ENCODE measurements at regions not wholly inside any gene's neighbourhood (a gene's known extent, or its start where the extent isn't known, plus 50 kb on each side); places are given as distances from the start of the nearest gene placed in this dataset.

GRCh38 chr1:68906431-68906830 lies 409.5 kb upstream of the DEPDC1 start:
- Histone ChIP-seq H3K27ac (replicated peaks) (no peak overlapping the region), H3K4me3 (replicated peaks; ENCODE audit: insufficient read depth, low read length) (no peak overlapping the region), H3K27me3 (ENCODE audit: insufficient read depth, poor library complexity, severe bottlenecking) (no peaks in the 10 kb centered on the region)
- no peak for TF ChIP-seq SPI1 (IDR thresholded peaks at IDR 0.05; ENCODE audit: borderline replicate concordance, low read depth)
- TF ChIP-seq REST (IDR thresholded peaks at IDR 0.05; ENCODE audit: insufficient replicate concordance, low read depth): no peak
- no peak for TF ChIP-seq POLR2AphosphoS5 (IDR thresholded peaks at IDR 0.05; ENCODE audit: low read depth)
- TF ChIP-seq CTCF (IDR thresholded peaks at IDR 0.05; ENCODE audit: insufficient read depth, low read length): no peak
- no peak for TF ChIP-seq GABPA (IDR thresholded peaks at IDR 0.05; ENCODE audit: low read depth)
- DNase-seq (ENCODE audit: low read depth in 1 of 2, low spot score in 1 of 2): no peak

GRCh38 chr1:68907491-68907890 lies 410.6 kb upstream of the DEPDC1 start:
- H3K4me3 ChIP-seq (replicated peaks; ENCODE audit: insufficient read depth, low read length): no peak overlapping the region
- TF ChIP-seq REST (IDR thresholded peaks at IDR 0.05; ENCODE audit: insufficient replicate concordance, low read depth) (no peak), SPI1 (IDR thresholded peaks at IDR 0.05; ENCODE audit: borderline replicate concordance, low read depth) (no peak), GABPA (IDR thresholded peaks at IDR 0.05; ENCODE audit: low read depth) (no peak), POLR2AphosphoS5 (IDR thresholded peaks at IDR 0.05; ENCODE audit: low read depth) (no peak), CTCF (IDR thresholded peaks at IDR 0.05; ENCODE audit: insufficient read depth, low read length) (no peak)
- no peak for DNase-seq (ENCODE audit: low read depth in 1 of 2, low spot score in 1 of 2)

DNA sequence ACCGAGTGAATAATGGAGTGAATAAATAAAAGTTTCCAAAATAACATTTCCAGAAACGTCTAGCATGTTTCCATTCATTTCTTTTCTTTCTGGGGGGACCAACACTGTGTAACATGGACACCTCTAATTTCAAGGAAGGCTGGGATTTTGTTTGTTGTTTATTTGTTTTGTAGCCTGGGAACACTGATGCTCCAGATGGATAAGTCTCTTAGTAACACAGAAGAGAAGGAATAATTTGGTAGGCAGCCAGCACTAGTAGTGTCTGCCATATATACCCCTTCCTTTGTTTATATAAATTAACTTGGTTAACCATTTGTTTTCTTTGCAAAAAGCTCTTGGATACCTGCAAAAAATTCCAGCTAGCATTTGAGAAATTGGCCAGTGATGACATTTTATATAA lies 411.4 kb upstream of the DEPDC1 start:
- Histone ChIP-seq H3K4me3 (replicated peaks; ENCODE audit: insufficient read depth, low read length) (no peak overlapping the region), H3K27ac (replicated peaks) (no peak overlapping the region), H3K27me3 (ENCODE audit: insufficient read depth, poor library complexity, severe bottlenecking) (no peaks in the 10 kb centered on the region)
- no peak for DNase-seq (ENCODE audit: low read depth in 1 of 2, low spot score in 1 of 2)
- TF ChIP-seq SPI1 (IDR thresholded peaks at IDR 0.05; ENCODE audit: borderline replicate concordance, low read depth) (no peak), REST (IDR thresholded peaks at IDR 0.05; ENCODE audit: insufficient replicate concordance, low read depth) (no peak), GABPA (IDR thresholded peaks at IDR 0.05; ENCODE audit: low read depth) (no peak), POLR2AphosphoS5 (IDR thresholded peaks at IDR 0.05; ENCODE audit: low read depth) (no peak), CTCF (IDR thresholded peaks at IDR 0.05; ENCODE audit: insufficient read depth, low read length) (no peak)

More at GRCh38 chr1:68907491-68907890, 410.6 kb upstream of the DEPDC1 start:
- H3K27me3 ChIP-seq (ENCODE audit: insufficient read depth, poor library complexity, severe bottlenecking): no peaks in the 10 kb centered on the region
- no peak overlapping the region for H3K27ac ChIP-seq (replicated peaks)

Data from HL-60 (cell line).